HCEC 1CT (cell line): ENCODE measurements at regions not wholly inside any gene's neighbourhood (a gene's known extent, or its start where the extent isn't known, plus 50 kb on each side); places are given as distances from the start of the nearest gene placed in this dataset.

Experiments
- DNase-seq: peaks from one replicate; pipeline ENCODE4 v3.0.0-alpha.2; 2017

DNA sequence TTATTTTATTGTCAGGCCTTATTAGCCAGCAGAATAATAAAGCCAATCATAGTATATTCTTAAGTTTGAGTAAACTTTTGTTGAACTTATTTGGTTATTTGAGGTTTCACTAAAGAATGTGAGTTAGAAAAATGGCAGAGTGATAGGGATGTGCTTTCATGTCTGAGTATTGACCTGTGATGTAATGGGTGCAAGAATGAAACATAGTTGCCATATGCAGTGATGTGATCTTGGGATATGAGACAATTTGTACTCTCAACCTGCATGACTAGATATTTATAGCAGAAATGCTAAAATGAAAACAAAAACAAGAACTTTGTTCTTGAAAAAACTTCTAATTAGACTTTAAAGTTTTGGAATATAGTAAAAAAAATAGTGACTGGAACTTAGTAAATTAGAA, 97.9 kb downstream of the DISP1 start:
- peak; percentile 41 for DNase-seq

GRCh38 chr1:222914861-222915632, 100.2 kb downstream of the DISP1 start:
- peak; percentile 79 for DNase-seq

GRCh38 chr1:222916100-222916499, 101.3 kb downstream of the DISP1 start:
- no peak for DNase-seq

GRCh38 chr1:222918801-222919477, 104.1 kb downstream of the DISP1 start:
- no peak for DNase-seq

DNA sequence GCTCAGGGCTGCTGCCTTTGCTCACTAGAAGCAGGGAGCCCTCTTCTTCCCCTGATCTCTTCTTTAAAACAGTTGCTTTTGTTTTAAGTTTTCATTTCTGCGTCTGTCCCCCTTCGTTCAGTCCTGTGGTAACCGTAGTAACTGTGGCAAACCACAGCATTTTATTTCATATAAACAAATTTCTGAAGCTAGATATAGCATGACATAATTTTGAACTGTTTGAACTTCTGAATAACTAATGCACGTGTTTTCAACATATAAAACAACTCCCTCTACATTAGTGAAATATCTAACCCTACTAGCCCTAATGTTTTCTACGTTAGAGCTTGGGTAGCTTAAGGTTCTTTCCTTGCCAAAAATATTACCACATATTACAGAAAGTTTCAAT, 104.6 kb downstream of the DISP1 start:
- peak; percentile 34 for DNase-seq

- DNase-seq: peak; percentile 19
Measured at GRCh38 chr1:222920169-222920568, 105.3 kb downstream of the DISP1 start.

DNA sequence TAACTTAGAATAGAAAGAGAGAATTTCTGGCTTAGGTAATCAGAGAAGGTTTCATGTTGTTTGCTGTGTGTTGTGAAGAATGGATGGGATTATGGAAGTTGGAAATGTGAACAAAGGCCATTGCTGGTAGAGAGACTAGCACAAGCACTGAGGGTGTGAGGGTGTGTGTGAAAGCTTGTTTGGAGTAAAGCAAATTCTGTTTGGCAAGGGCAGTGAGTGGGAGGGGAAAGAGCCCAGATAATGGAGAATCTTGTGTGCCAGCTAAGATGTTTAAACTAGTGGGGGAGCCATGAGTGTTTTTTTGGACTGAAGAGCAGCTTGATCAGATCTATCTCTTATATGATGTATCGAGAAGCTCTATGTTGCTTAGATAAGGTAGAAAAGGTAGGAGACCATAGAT, 107.1 kb downstream of the DISP1 start:
- no peak for DNase-seq

- no peak for DNase-seq
Measured at GRCh38 chr1:222923506-222923905, 108.7 kb downstream of the DISP1 start.

- DNase-seq: no peak
Measured at GRCh38 chr1:222924136-222924706, 109.4 kb downstream of the DISP1 start.

DNA sequence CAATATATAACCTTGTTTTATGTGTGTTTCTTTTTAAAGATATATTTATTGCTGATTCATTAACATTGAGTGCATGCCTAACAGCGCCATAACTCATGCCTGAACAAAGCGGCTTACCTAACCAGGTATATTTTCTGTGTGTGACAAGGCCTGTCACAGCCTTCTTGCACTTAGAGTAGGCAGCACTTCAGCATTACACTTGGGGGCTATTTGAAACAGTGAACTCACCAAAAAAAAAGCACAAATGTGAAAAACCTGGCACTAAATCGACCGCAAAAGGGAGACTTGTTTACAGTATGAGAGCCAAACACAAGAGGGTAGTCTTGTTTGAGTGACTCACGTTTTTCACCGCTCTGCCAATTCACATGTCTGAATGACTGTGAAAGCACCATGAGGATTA, 111.7 kb downstream of the DISP1 start:
- DNase-seq: peak; percentile 78

DNA sequence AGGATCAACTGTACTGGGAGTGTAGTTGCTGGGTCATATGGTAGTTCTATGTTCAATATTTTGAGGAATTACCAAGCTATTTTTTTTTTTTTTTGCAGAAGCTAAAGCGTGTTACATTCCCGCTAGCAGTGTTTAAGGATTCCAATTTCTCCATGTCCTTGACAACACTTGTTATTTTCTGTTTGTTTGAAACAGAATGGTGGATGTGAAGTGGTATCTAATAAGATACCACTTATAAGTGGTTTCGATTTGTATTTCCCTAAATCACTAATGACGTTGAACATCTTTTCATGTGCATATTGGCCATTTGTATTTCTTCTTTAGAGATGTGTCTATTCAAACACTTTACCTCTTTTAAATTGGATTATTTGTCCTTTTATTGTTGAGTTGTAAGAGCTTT, 112.2 kb downstream of the DISP1 start:
- no peak for DNase-seq

DNA sequence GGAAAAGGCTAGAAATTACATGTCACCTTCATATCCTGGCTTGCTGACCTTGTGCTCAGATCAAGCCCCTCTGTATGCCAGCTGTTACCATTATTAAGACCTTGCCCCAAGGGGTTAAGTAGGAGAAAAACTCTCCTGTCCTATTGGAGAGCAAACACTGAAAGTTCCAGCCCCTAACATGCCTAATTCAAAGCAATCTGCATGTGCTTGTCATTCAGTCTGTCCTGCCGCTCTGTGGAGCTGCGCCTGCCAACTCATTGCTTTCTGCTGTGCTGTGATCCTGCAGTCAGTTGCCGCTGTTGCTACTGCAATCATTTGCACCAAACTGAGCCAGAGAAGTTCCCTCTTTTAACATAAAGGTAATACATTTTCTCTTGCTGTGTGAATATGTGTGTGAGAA, 113.4 kb downstream of the DISP1 start:
- no peak for DNase-seq

DNA sequence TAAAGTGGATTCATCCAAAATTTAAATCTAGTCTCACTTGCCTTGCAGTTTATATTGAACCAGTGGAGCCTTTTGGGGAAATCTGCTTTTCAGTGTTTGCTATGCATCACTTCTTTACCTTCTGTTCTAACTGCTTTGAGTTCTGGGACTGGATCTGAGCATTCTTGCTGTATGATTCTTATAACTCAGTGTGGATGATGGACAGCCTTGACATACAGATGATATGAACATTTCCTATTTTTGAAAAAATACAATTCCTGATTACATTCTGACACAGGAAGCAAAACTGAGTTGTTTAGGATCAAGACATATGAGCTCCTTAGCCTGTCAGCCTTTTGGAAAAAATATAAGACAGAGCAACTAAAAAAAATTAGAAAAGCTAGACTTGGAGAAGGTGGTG, 115.2 kb downstream of the DISP1 start:
- DNase-seq: no peak

GRCh38 chr1:222931023-222931422, 116.2 kb downstream of the DISP1 start:
- no peak for DNase-seq

- DNase-seq: no peak
Measured at GRCh38 chr1:222933273-222933672, 118.4 kb downstream of the DISP1 start.

- no peak for DNase-seq
Measured at GRCh38 chr1:222935239-222935900, 120.5 kb downstream of the DISP1 start.

DNA sequence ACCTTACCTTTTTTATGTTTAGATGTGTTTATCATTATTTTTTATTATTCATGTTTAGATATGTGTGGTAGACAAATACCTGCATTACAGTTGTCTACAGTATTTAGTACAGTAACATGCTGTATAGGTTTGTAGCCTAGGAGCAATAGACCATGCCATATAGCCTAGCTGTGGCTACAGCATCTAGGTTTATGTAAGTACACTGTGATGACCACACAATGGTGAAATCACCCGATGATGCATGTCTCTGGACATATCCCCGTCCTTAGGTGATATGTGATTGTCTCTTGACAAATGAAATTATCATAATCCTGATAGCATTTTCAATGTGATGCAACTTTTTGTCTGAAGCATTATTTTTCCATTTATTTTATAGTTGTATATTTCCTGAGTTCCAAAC, 121.2 kb downstream of the DISP1 start:
- DNase-seq: no peak

- DNase-seq: no peak
Measured at GRCh38 chr1:222938986-222939385, 124.1 kb downstream of the DISP1 start.

GRCh38 chr1:222940095-222940494, 125.3 kb downstream of the DISP1 start:
- no peak for DNase-seq

DNA sequence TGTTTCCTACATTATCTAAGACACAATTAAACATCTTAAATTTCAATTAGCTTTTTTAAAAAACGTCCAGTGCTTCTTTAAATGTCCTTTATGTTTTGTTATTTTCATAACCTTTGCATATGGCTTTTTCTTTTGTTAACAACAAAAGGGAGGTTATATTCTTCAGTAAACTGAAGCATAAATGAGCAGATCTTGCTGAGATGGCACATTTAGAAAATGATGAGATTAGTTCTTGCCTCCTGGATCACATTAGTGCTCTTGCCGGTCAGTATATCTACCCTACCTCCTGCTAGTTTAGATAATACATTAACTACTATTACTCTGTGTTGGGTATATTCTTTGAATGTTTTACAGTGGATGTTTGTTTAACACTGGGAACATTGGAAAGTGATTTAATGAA, 126.1 kb downstream of the DISP1 start:
- no peak for DNase-seq

GRCh38 chr1:222941425-222941824, 126.6 kb downstream of the DISP1 start:
- no peak for DNase-seq

- no peak for DNase-seq
Measured at GRCh38 chr1:222946436-222946835, 131.6 kb downstream of the DISP1 start.

DNA sequence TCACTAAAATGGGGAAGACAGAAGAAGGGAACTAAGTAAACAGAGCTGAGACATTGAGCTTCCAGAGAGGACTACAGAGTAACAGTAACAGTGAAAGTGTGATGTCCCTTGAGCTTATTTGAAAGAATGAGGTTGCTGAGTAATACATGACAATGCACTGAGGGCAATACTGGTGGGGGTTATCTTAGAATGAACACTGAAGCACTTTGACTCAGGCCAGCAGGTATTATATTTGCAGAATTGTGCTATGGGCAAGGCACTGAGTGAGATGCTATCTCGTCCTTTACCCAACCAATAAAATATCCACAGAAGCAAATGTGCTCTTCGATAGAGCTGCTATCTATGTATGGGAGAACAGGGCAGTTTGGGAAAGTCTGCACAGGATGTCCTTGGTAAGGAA, 133.2 kb downstream of the DISP1 start:
- no peak for DNase-seq

DNA sequence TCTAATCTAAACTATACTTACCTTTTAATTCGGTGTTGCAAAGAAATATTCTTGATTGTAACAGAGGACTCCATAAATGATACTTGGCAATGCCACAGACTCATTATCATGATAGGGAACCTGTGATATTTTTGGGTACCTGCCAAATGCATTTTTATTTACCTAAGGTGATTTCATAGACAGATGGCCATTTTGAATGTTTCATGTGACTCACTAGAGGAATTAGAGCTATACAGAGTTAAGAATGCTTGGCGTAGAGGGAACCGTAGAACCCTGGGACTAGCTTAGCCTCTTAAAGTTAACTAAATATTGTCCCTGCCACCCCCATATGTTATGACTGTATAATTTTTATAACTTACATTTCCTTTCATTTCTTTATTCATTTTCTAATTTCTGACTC, 136.1 kb downstream of the DISP1 start:
- DNase-seq: no peak
